GM12878 (cell line): ENCODE measurements at regions not wholly inside any gene's neighbourhood (a gene's known extent, or its start where the extent isn't known, plus 50 kb on each side); places are given as distances from the start of the nearest gene placed in this dataset.

Experiments used
- ATAC-seq: fragments of 200-7000 bp; cut with Tn5 transposase; 3 replicates; pipeline ENCODE4 v1.9.1; 2020; ENCODE audit warnings: mild to moderate bottlenecking, moderate library complexity
- BruUV-seq: library from RNA; stranded (reverse); fragments of 400-500 nt; replicated peaks from 2 replicates; lab custom pipeline; 2021; lab: Mats Ljungman, UMichigan
- CTCF ChIA-PET: fragments of 300-600 bp; sonication (Branson Sonifier 250); formaldehyde crosslinking; extraction: SDS; loops from one replicate; lab custom pipeline; 2021; ENCODE audit warnings: inconsistent platforms; lab: Yijun Ruan, JAX
- POLR2A ChIA-PET: fragments of 350-600 bp; formaldehyde crosslinking; extraction: SDS; loops from one replicate; lab custom pipeline; 2021; ENCODE audit warnings: inconsistent platforms; lab: Charles Lee
- RAD21 ChIA-PET: fragments of 300-600 bp; sonication (Branson Sonifier 250); formaldehyde crosslinking; loops from one replicate; lab custom pipeline; 2023; ENCODE audit warnings: antibody characterized with exemption; ENCODE audit not compliant: unreplicated experiment; lab: Charles Lee
- SMC1A ChIA-PET: fragments of 300-600 bp; sonication (Branson Sonifier 250); formaldehyde crosslinking; loops from one replicate; lab custom pipeline; 2023; ENCODE audit not compliant: unreplicated experiment, uncharacterized antibody; lab: Charles Lee
- DNase-seq: peaks from one replicate; pipeline ENCODE4 v3.0.0-alpha.2; 2011; ENCODE audit warnings: low read depth, low spot score
- FAIRE-seq: peaks from 3 replicates; lab custom pipeline; 2011; peaks lifted over from hg19 to GRCh38; lab: Jason Lieb, UNC
- H2AFZ ChIP-seq: 2 replicates; pipeline ENCODE4 v1.6.0; 2011; ENCODE audit warnings: low read depth, low read length, control low read depth; ENCODE audit not compliant: control insufficient read depth
- H3K27ac ChIP-seq: 2 replicates; pipeline ENCODE4 v1.5.1; 2011; ENCODE audit warnings: control low read depth; ENCODE audit not compliant: control insufficient read depth, insufficient read depth
- H3K27me3 ChIP-seq, 2 experiments: replicated peaks in 1 of 2; 2 replicates each; pipeline versions ENCODE4 v1.6.0 to v1.6.1; 2011; ENCODE audit warnings: low read length in 1 of 2; ENCODE audit not compliant: control insufficient read depth in 2 of 2, insufficient read depth in 2 of 2
- H3K36me3 ChIP-seq, 2 experiments: 2 replicates each; pipeline ENCODE4 v1.5.1; 2011; ENCODE audit warnings: low read length in 1 of 2; ENCODE audit not compliant: control insufficient read depth in 2 of 2, insufficient read depth in 2 of 2
- H3K4me1 ChIP-seq: 2 replicates; pipeline ENCODE4 v1.6.1; 2011; ENCODE audit warnings: mild to moderate bottlenecking, low read length, moderate library complexity, mixed read lengths; ENCODE audit not compliant: control insufficient read depth, insufficient read depth
- H3K4me2 ChIP-seq: 2 replicates; pipeline ENCODE4 v1.6.0; 2011; ENCODE audit warnings: control low read depth; ENCODE audit not compliant: control insufficient read depth, insufficient read depth
- H3K4me3 ChIP-seq: fragments of 200-600 bp; sonication (generic); 2 replicates; pipeline ENCODE4 v1.5.1; 2016
- H3K79me2 ChIP-seq: 2 replicates; pipeline ENCODE4 v1.6.0; 2011; ENCODE audit warnings: low read length; ENCODE audit not compliant: control insufficient read depth, insufficient read depth
- H3K9ac ChIP-seq: 2 replicates; pipeline ENCODE4 v1.8.0; 2011; ENCODE audit warnings: low read length, control low read depth, mixed read lengths; ENCODE audit not compliant: control insufficient read depth, insufficient read depth
- H3K9me3 ChIP-seq: replicated peaks from 3 replicates; pipeline ENCODE4 v1.5.1; 2011; ENCODE audit warnings: mild to moderate bottlenecking, low read length; ENCODE audit not compliant: control insufficient read depth, insufficient read depth
- H4K20me1 ChIP-seq: 2 replicates; pipeline ENCODE4 v1.6.0; 2011; ENCODE audit not compliant: control insufficient read depth, insufficient read depth
- PKNOX1 ChIP-seq: fragments of 450-650 bp; IDR thresholded peaks from 2 replicates; pipeline ENCODE4 v1.6.1; 2016; ENCODE audit warnings: mild to moderate bottlenecking
- POU2F2 ChIP-seq: IDR thresholded peaks from 3 replicates; pipeline ENCODE4 v1.6.1; 2011; ENCODE audit warnings: low read depth, mild to moderate bottlenecking, low read length, borderline replicate concordance
- RBBP5 ChIP-seq: fragments of 200-600 bp; sonication (generic); conservative IDR thresholded peaks from 2 replicates; pipeline ENCODE4 v1.6.1; 2016
- RCOR1 ChIP-seq: conservative IDR thresholded peaks from 2 replicates; pipeline ENCODE4 v1.6.1; 2012; ENCODE audit warnings: low read depth, low read length, improper control_type of control experiment
- TAF1 ChIP-seq: IDR thresholded peaks from 2 replicates; pipeline ENCODE4 v1.6.1; 2011; ENCODE audit warnings: mild to moderate bottlenecking, low read depth, low read length, borderline replicate concordance
- ZNF274 ChIP-seq: IDR thresholded peaks from one replicate; pipeline ENCODE4 v1.8.0; 2011; ENCODE audit not compliant: insufficient read length, insufficient read depth
- ZNF687 ChIP-seq: fragments of 450-650 bp; IDR thresholded peaks from 2 replicates; pipeline ENCODE4 v1.6.1; 2017; ENCODE audit warnings: mild to moderate bottlenecking, moderate library complexity
- ZZZ3 ChIP-seq: IDR thresholded peaks from 2 replicates; pipeline ENCODE4 v1.6.1; 2011; ENCODE audit warnings: low read depth; ENCODE audit not compliant: control insufficient read depth, insufficient read length
- WGBS: methylation state at CpG from one replicate; pipeline ENCODE4 v1.1.6; 2016; ENCODE audit warnings: low lambda C conversion rate; ENCODE audit not compliant: insufficient replicate concordance, insufficient coverage; ENCODE audit errors: missing lambda C conversion rate; 5-methylcytosine and 5-hydroxymethylcytosine counted together
- in situ Hi-C: fragments of 300-500 bp; cut with MboI; formaldehyde crosslinking; loops from 9 replicates; pipeline ENCODE4 v1.14.3; 2018; ENCODE audit warnings: mixed read lengths
- intact Hi-C: fragments of 100-400 bp; cut with micrococcal nuclease; formaldehyde crosslinking; loops from one replicate; pipeline ENCODE4 v1.14.2; 2022; ENCODE audit not compliant: unreplicated experiment

GRCh38 chr1:229950020-229950419 lies 117.0 kb upstream of the GALNT2 start:
- Histone ChIP-seq H3K9me3 (no peaks in the 10 kb centered on the region), H2AFZ (no peak overlapping the region), H3K9ac (no peak overlapping the region), H3K4me3 (no peak overlapping the region), H3K36me3 (no peaks in the 10 kb centered on the region), H3K79me2 (no peaks in the 10 kb centered on the region), H3K27me3 (no peaks in the 10 kb centered on the region), H3K4me1 (no peaks in the 10 kb centered on the region), H3K4me2 (no peak overlapping the region), H3K27ac (no peak overlapping the region), H4K20me1 (no peaks in the 10 kb centered on the region)
- CTCF ChIA-PET, result no interaction called here
- BruUV-seq, result no TSS peak
- POLR2A ChIA-PET, result no interaction called here
- 54% methylated on average over 5 of the region's 5 CpGs for WGBS
- SMC1A ChIA-PET, result no interaction called here
- ATAC-seq (no peak), DNase-seq (no peak), FAIRE-seq (no peak)
- in situ Hi-C loops, result no loop called here
- RAD21 ChIA-PET, result no interaction called here
- intact Hi-C loops, result no loop called here
- TF ChIP-seq TAF1 (no peak), RCOR1 (no peak), PKNOX1 (no peak), ZZZ3 (no peak), ZNF274 (no peak), POU2F2 (no peak), RBBP5 (no peak), ZNF687 (no peak)
